NCI-H2081 (cell line): ENCODE measurements at regions not wholly inside any gene's neighbourhood (a gene's known extent, or its start where the extent isn't known, plus 50 kb on each side); places are given as distances from the start of the nearest gene placed in this dataset.

Source experiments
- DNase-seq, 2 experiments: peaks; one replicate each; lab custom pipeline; 2025; lab: John Stamatoyannopoulos, UW

DNA sequence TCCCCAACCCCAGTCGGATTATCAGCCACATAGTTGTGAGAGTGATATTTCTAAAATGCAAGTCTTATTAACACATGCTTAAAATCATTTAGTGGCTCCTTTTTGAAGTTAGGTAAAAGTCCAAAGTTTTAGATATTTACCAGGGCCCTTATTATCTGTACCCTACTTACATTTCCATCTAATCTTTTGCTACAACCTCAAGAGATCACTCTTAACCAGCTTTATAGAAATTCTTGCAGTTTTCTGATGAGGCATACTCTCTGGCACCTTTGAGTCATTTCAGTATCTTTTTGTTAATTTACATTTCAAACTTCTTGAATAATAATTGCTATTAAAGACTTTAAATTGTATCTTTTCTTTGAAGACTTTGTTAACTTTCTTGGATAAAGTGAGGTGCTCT lies 453.3 kb downstream of the RFPL4B start:
- no peak for DNase-seq

DNA sequence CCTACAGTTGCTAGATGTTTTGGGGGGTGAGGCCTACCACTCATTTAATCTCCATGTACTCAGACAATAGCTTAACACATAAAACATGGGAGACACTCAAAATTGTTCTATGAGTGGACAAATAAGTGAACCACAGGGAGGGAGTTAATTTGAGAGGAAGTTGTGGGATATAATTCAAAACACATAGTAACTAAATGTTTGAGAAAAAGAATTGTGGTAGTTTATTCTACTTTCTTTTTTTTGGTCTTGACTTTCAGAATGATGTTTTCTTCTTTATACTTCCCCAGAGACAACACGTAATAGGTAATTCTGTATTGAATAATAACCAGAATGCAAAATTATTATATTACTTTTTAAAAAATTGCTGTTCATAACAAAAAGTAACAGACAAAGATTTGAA lies 453.8 kb downstream of the RFPL4B start:
- DNase-seq: no peak

DNA sequence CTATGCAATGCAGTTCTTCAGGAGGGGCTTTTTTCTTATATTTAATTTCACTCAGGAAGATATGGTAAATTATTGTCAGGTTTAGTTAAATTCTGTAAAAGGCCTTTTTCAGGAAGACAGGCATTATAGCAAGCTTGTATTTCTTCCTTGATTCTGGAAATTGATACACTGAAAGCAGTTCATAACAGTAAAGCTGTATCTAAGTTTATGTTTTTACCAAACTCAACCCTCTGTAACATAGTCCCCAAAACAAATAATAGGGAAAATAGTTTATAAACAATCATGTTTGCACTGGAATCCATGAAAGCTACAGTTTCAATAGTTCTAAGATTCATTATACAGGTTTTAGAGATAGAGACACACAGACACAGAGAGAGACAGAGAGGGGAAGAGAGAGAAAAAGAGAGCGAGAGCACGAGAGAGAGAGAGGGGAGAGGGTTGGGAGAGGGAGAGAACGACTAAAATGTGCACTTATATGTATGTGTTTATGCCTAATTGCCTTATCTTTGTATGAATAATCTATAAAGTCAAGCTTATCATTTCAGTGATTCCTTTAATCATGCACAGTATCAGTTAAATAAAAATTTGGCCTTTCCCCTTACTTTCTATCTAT lies 454.4 kb downstream of the RFPL4B start:
- no peak for DNase-seq

DNA sequence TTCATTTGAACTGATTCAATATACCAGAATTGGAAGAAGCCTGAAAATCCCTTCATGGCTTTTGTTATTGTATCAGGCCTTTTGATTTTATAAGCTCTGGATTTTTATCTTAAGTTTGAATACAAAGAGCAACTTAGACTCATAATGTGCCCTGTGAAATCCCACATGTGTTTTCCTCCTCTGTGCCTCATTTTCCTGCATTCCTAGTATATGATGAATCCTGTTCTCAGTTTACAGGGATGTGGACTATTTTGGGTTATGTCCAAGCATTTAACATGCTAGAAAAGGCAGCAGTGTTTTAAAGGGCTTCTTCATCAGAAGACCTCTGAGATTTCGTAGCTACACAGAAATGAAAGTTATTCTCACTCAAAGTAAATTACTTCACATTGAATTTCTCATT lies 455.0 kb downstream of the RFPL4B start:
- DNase-seq: no peak

DNA sequence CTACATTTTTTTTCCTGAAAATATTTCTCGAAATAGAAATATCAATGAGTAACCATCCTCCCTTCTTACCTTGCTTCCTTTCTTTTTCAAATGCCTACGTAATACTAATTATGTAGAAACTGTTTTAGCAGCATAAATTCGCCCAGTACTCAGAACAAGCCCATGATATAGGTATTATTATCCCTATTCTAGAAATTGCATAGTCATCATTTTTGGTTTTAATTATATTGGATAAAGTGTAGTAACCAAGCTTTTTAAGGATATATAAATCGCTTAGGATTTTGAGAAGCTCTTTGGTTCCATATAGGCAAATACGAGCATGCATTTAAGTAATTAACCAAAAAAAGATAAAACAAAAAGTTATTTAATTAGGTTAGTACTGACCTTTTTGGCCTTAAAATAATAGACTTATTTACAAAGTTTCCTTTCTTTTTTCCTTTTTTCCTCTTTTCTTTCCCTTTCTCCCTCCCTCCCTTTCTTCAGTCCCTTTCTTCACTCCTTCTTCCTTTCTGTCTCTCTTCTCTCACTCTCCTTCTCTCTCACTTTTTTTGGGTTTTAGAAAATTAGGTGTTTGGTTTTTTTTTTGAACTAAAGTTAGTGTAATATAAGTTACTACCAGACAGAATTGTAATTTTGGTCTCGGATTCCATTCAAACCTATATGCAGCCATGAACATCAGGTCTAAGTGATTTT lies 457.7 kb downstream of the RFPL4B start:
- DNase-seq: no peak

DNA sequence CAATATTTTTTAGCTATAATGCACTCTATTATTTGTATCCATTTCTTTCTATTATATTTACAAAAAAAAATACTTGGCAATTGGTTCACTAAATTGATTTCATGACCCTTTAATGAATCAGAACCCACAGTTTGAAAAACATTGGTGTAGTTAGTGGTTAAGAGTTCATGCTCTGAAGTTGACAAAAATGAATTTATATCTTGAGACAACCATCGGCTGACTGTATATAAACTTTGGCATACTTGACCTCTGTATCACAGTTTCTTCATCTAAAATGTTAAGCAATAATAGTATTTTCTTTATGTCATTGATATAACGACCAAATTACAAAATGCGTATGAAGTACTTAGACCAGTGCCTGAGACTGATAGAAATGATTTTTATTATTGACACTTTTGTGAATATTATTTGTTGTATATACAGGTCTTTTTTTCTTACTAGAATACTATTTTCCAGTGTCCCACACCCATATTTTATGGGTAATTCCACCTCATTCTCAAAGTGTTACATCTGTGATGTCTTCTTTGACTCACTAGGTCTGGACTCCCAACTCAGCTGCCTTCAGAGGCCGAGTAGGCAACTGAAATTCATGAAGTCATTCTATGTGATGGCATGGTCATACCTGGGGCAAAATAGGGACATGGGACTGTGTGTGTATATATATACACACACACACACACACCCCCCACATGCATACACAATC lies 459.2 kb downstream of the RFPL4B start:
- no peak for DNase-seq

DNA sequence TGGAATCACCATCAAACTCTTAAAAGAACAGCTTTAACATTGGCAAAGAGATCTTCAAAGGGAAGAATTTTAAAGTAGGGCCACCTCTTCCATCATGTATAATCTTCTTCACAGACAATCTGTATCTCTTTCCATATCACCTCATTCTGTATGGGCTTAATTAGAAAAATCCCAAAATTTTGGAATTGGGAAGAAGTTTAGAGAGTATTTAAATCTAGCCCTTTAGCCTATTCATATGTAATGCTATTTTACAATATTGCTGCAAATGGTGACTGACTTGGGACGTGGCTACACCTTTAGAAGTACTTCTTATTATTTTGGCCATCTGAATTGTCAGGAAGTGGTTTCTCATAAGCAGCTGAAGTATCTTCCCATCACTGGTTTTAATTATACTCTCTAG lies 474.3 kb downstream of the RFPL4B start:
- DNase-seq: no peak

DNA sequence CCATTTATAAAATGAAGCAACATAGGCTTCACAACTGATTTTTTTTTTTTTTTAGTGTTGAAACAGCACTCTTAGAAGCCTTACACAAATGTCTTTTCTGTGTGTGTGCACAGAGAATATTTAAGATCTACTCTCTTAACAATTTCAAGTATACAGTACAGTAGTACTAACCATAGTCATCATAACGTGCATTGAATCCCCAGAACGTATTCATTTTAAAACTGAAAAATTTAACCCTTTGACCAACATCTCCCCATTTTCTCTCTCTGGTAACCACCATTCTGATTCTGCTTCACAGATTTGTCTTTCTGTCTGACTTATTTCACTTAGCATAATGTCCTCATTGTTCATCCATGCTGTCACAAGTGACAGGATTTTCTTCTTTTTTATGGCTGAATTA lies 475.6 kb downstream of the RFPL4B start:
- DNase-seq: no peak

DNA sequence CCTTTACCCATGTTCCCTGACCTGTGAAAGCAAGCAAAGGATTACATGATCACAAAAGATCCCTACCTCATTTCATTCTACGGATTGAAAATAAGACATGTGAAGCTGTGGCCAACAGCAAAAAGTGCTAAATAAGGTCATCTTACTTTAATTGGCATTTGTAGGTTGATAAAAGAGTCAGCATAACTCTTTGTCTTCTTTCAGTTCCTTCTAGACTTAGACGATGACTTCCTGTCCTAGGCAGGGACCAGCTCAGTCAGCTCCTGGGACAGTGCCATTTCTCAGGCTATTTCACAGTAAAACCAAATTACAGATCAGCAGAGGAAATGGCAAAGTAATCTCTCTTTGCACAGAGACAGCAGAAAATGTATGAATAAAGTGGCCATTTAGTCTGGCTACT lies 480.7 kb downstream of the RFPL4B start:
- no peak for DNase-seq

DNA sequence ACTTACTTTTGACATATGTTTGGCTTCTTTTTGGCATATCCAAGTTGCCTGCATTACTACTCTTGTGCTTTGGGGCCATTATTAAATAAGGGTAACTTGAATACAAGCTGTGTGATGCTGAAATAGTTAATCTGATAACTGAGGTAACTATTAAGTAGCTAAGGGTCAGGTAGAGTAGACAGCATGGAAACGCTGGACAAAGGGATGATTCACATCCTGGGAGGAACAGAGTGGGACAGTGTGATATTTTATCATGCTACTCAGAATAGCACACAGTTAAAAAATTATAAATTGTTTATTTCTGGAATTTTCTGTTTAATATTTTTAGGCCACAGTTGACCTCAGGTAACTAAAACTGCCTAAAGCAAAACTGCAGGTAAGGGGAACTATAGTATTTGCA lies 483.9 kb downstream of the RFPL4B start:
- no peak for DNase-seq

DNA sequence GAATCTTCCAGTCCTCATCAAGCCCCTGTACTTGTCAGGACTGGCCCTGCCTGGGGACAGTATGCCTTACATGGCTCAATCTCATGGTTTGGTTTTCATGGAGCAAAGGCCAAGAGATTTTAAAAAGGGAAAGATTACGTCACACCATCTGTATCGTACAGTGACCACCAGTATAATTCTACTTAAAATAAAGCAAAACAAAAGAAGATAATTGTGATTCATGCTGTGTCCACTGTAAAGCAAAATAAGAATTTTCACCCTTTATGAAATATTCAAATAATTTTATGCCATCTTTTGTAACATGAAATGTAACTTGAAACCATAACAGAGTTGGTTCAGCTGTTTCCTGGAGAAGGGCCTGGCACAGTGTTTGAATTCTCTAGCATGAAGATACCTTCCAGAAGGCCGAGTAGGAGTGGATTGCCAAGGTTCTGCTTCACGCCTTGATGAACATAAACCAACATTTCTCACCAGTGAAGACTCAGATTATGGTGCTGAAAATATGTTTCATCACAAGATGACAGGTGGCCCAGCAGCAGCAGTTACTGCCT lies 486.5 kb downstream of the RFPL4B start:
- DNase-seq: peak in 1 of 2 experiments; percentile 8

DNA sequence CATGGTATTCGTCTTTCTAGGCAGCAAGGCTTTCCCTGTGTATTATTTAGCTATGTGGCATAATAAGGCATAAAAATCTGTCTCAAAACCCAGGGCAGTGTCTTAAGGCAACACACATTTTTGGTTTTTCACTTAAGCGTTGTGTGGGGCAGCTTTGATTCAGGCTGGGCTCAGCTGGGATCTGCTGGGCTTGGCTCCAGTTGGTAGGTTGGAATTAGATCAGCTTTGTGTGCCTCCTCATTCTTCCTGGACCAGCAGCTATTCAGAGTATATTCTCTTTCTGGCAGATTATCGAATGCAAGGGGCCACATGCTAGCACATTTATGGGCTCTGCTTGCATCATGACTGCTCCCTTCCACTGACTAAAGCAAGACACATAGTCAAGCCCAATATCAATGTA lies 487.9 kb downstream of the RFPL4B start:
- DNase-seq: no peak

DNA sequence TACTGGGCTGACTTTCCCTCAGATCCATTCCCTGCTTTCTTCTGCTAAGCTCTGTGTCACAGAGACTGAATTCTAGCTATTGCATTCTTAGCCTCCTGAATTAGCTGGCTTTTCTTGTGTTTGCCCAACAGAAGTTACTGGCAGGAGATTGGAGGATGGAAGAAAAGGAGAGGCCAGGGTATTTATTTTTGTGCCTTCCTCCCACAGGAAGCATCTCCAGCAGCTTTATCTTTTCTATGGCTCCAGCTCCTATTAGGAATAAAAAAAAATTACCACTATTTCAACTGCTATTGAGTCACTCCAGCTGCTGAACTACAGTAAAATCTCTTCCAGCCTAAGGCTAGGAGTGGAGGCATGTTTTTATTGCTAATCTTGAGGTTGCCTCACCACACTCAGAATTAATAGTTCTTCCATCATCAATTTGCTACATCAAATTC lies 492.4 kb downstream of the RFPL4B start:
- DNase-seq: no peak

DNA sequence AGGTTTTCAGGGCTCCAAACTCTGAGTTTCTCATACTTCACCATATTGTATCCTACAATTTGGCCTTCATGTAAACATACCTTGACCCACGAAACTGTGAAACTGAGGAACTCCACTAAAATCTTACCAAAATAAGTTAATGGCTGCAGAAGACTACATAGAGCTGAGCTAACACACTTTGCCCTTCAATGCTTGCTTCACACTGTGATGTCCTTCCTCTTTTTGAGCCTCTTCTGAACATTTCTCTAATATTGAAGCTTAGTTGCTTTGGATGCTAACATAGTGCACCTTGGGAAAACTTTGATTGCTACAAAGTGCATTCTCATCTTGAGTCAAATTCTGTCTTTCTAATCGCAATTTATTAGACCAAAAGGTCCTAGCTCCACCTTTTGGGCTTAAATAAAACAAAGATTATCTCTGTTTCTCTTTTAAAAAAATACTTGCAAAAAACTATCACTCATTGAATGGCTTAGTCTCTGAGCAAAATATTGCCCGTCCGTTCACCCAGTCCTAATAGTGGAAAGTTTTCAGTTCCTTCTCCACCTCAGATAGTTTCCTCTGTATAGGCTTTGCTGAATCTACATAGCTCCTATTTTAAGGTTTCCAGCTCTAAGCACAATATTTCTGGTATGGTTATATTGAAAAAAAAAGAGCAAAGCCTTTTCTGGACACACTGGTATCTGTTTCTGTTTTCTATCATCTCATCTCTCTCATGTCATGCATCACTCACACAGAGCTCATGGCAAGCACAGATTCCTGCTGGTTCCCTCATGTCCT lies 494.6 kb downstream of the RFPL4B start:
- no peak for DNase-seq

DNA sequence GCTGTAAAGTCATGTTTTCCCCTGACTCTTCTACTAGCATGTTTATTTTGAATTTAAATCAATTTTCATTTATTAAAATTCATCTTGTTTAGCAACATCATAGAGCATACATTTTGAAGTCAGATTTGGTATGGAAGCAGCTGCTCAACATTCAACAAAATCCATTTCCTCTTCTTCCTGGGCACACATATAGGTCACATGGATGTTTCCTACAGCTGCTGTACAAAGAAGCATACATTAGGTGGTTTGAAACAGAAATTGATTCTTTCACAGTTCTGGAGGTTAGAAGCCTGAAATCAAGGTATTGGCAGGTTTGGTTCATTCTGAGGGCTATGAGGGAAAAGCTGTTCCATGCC lies 495.2 kb downstream of the RFPL4B start:
- no peak for DNase-seq

DNA sequence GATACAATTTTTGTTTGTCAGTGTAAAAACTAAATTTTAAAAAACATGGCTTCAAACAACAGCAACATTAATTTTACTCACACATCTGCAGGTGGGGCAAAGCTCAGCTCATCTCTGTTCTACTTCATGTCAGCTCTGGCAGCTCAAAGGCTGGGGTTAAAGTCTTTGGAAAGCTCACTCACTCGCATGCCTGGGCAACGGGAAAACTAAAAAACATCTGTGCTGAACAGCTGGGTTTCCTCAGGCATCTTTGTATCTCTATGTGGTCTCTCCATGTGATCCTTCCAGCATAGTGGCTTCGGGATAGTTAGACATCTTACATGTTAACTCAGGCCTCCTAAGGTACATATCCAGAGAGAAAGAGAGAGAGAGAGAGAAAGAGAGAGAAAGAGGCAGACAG lies 499.6 kb downstream of the RFPL4B start:
- DNase-seq: no peak

DNA sequence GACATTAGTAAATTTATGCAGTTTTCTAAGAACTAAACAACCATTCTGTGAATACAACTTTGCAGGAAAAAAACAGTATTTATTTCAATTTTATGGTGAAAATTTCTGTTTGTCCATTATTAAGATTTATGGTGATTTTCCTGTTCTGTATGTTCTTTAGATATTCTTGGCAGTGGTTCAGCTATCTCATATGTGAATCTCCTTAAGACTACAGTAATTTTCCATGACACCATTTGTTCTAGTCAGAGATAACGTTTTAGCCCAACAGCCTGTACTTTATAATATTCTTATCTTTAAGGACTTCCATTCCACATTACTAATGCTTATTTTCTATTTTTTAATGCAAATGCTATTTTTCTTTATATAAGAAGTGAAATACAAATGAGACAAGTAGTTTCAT lies 504.0 kb downstream of the RFPL4B start:
- DNase-seq: no peak

DNA sequence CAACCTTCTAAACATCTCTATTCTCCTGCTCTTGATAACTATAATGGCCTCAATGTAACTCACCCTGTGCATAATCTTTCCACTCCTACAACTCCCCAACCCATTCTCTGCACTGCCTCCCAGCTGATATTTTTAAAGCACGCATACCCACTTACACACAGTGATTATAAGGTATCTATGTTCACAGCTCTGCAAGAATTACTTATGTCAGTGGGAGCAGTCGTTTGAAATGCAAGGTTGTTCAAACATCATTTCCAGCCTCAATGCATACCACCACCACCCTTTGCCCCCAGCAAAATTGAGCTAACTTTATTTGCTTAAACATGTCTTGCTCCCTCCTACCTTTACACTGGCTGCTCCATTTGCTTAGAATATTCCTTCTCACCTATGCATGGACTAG lies 506.0 kb downstream of the RFPL4B start:
- no peak for DNase-seq

DNA sequence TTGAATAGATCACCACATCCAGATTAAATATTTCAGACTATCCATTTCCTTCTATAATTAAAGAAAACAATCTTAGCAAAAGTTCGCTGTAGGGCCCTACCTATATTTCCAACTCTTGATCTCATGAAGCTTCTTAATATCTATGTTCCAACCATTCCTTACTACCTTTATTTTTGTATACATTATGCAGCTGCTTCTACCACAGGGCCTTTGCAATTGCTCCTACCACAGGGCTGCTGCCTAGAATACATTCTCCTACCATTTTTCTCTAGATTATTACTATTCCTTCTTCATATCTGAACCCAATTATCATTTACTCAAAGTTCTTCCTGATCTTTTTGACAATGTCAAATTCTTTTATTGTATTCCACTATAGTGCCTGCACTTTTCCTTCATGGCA lies 516.6 kb downstream of the RFPL4B start:
- DNase-seq: no peak

DNA sequence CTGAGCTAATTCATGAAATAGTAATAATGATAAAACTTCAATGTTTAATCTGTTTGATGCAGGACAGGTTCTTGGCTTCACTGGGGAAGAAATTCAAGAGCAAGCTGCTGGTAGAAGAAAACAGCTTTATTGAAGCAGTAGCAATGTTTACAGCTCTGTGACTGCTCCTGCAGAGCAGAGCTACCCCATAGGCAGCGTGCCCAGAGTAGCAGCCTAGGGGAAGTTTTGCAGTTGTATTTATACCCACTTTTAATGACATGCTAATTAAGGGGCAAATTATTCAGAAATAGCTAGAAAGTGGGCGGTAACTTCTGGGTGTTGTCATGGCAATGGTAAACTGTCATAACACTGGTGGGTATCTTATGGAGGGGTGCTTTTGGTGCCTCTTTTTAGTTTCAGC lies 518.0 kb downstream of the RFPL4B start:
- no peak for DNase-seq

DNA sequence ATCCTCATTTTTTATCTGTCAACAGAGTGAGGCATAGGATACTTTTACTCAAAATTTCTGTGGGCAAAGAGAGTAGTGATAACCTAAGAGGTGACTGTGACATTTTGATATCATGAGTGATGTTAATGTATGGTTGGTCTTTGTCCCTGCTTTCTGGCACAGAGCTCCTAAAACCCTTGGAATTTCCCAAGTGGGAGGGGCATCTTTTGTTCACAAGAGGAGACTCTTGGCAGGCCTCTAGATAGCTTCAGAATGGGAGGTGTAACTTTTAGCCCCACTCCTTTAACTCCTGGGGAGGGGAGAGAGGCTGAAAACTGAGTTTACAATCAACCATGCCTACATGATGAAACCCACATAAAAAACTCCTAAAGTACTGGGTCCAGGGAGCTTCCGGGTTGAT lies 527.8 kb downstream of the RFPL4B start:
- DNase-seq: no peak
